M059J (cell line): ENCODE measurements at regions not wholly inside any gene's neighbourhood (a gene's known extent, or its start where the extent isn't known, plus 50 kb on each side); places are given as distances from the start of the nearest gene placed in this dataset.
"Not testable (repeated sequence)": the region's sequence is repeated elsewhere in the genome, so short reads cannot be mapped to it uniquely, and the experiment has no call there.

Source experiments
- DNase-seq: peaks from one replicate; pipeline ENCODE4 v3.0.0-alpha.2; 2012; ENCODE audit warnings: low read depth

GRCh38 chr4:78691971-78692821 lies 84.0 kb upstream of the BMP2K start:
- no peak for DNase-seq

DNA sequence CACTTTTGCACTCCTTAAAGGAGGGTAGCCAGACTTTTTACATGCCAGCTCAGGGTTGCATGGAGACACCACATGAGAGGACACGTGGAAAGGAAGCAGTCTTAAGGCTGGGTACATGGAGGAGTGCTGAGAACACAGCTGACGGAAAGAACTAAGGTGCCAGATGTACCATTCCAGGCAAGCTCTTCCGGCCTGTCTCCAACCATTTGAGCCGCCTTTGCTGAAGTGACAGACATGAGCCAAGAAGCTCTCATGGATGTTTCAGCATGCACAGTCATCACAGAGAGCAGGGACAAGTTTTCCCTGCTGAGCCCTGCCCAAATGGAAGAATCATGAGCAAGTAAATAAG lies 83.4 kb upstream of the BMP2K start:
- no peak for DNase-seq

DNA sequence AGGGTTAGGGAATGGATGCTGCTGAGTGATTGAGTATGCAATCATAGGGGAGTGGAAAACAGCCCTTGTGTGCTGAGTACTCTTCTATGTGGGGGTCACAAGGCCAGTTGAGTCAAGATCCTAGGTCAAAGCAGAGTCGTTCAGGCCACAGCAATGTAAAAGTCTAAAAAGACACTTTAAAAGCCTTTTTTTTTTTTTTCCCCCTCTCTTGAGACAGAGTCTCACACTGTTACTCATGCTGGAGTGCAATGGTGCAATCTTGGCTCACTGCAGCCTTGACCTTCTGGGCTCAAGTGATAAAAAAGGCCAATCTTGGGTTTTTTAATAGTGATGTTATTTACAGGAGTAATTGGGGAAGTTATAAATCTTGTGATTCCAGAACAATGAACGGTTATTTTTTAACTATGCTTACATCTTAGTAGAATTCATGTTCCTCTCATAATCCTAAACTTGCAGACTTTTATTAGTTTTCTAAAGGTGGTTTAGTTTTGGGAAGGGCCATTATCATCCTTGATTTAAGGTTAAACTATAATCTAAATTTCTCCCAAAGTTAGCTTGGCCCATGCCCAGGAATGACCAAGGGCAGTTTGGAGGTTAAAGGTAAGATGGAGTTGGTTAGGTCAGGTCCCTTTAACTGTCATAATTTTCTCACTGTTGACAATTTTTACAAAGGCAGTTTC lies 82.2 kb upstream of the BMP2K start:
- no peak for DNase-seq

- no peak for DNase-seq
Measured at GRCh38 chr4:78694457-78694787, 81.7 kb upstream of the BMP2K start.

- no peak for DNase-seq
Measured at GRCh38 chr4:78695910-78696309, 80.2 kb upstream of the BMP2K start.

GRCh38 chr4:78703079-78703478 lies 73.1 kb upstream of the BMP2K start:
- no peak for DNase-seq

DNA sequence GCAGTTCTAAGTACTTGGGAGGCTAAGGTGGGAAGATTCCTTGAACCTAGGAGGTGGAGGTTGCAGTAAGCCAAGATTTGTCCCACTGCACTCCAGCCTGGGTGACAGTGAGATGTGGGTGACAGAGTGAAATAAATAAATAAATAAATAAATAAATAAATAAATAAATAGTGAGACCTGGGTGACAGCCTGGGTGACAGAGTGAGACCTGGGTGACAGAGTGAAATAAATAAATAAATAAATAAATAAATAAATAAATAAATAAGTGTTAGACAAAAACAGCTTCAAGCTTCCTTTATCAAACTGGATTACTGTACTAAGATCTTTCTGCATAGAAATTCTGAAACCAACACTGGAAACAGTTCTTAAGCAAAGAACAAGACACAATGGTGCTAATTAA lies 71.8 kb upstream of the BMP2K start:
- no peak for DNase-seq

- DNase-seq = peak; percentile 21
Measured at GRCh38 chr4:78704981-78705683, 71.0 kb upstream of the BMP2K start.

DNA sequence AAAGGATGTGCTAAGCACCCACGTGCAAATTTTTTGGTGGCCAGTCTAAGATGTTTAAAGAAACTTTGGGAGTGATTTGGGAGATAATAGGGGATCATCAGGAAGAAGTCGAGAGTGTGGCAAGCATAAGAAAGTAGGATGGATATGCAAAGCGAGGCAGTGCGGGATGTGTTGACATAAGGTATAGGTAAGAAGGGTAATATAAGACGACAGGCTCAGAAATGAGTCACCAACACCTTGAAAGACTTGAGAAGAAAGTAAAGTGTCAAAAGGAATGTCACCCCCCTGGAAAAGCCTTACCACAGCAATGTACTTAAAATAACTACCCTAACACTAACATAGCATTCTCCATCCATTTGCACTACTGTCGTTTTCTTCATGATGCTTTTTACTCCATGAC lies 69.8 kb upstream of the BMP2K start:
- no peak for DNase-seq

DNA sequence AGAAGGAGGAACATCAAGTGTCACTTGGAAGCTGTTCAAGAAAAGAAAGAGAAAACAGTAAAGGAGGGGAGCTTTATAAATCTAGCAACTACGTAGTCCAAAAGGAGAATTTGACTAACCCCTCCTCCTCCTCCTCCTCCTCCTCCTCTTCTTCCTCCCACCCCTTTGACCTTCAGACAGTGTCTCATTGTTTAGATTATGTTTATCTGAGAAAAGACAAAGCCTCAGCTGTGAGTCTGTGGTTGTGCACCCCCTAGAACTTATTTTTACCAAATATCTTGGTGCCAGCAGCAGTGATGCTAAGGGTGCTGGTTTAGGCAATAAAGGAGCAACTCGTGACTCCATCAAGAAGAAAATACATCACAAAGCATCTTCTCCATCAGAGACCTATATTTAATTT lies 68.9 kb upstream of the BMP2K start:
- no peak for DNase-seq

- DNase-seq = no peak
Measured at GRCh38 chr4:78707793-78708192, 68.4 kb upstream of the BMP2K start.

GRCh38 chr4:78710536-78710935 lies 65.6 kb upstream of the BMP2K start:
- peak; percentile 63 for DNase-seq

DNA sequence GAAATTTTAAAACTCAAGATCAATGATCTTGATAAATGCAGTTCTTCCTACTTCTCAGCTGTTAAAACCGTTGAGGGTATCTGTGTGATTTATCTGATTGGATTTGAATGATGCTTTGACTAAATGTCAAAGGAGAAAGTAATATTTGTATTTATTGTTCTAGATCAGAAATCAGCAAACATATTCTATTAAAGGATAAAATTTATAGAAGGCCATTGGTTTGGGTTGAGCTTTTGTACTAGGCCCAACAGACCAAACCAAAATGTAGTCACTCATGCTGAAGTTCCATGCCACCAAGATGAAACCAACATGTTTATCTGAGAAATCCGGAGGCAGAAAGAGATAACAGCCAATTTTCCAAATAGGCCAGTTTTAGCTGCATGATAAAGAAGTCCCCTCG lies 64.5 kb upstream of the BMP2K start:
- DNase-seq = no peak

- not testable (repeated sequence) for DNase-seq
Measured at GRCh38 chr4:78714598-78714997, 61.6 kb upstream of the BMP2K start.

GRCh38 chr4:78715372-78715771 lies 60.8 kb upstream of the BMP2K start:
- not testable (repeated sequence) for DNase-seq

DNA sequence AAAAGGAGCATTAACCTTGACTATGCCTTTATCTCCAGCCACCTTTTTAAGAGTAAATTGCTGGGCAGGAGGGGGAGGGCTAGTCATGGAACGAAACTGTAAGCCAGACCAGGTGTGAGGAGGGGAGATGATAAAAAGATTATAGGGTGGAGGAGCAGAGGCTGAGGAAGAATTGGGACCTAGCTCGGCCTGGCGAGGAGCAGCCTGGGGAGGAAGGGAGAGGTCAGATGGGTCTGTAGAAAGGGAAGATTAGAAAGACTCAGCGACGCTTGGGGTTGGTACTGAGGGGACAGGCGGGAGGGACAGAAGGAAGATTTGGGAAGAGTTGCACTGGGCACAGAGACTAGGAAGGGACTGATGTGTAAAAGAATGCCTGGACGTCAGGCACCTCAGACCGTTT lies 58.4 kb upstream of the BMP2K start:
- DNase-seq = not testable (repeated sequence)

- no peak for DNase-seq
Measured at GRCh38 chr4:78720204-78720603, 55.9 kb upstream of the BMP2K start.

GRCh38 chr4:78720994-78721677 lies 55.0 kb upstream of the BMP2K start:
- no peak for DNase-seq

DNA sequence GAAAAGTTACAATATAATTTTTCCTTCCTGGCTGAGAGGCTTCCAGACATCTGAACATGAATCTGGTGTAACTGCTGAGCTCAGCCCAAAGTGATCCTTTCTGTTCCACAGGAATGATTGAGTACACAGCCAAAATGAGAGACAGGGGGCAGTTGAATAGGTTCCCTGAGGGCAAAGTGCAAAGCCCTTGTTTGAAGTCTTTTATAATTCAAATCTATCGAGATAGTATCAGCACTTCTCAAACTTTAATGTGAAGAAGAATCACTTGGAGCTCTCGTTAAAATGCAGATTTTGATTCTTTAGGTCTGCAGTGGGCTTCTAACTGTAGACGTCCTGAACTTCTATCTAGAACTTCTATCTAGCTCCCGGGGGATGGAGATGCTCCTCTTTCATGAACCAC lies 54.4 kb upstream of the BMP2K start:
- DNase-seq = no peak

DNA sequence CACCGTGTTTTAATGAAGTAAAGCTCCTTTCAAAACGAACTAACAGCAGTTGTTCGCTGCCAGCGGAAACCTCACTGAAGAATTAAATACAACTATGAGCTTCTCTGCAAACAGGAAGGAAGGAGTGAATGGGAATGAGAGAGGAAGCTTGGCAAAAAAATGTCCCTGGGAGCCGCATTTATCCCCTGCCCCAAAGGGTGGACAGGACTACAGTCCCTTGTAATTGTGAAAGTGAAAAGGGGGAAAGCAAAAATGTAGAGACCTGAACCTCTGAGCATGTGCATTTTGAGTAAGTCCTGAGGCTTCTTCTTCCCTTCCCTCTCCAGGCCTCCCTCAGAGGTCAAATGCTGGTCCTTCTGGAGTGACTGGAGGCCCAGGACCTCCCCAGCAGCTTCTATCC lies 53.8 kb upstream of the BMP2K start:
- no peak for DNase-seq

DNA sequence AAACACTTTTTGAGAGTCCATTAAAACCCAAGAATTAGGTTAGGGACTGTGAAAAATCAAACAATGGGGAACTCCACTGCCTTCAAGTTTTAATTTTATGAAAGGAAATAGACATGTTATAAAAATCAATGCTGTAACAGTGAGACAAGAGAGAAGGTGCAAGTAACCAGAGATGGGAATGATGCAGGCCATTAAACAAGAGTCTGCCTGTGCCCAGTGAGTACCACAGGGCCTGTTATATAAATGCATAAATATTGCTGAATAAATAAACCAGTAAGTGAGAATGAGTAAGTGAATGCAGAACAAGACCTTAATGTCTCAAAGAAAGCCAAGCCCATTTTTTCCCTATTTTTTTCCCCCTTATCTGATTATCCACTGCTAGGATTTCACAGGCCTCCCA lies 53.3 kb upstream of the BMP2K start:
- no peak for DNase-seq
